GM19043 (cell line): ENCODE measurements at regions not wholly inside any gene's neighbourhood (a gene's known extent, or its start where the extent isn't known, plus 50 kb on each side); places are given as distances from the start of the nearest gene placed in this dataset.

Experiments
- ATAC-seq: cut with Tn5 transposase; IDR thresholded peaks from one replicate; pipeline ENCODE4 v1.9.1; 2021; ENCODE audit warnings: low read depth; ENCODE audit not compliant: unreplicated experiment

GRCh38 chr2:150792780-150793300 is 305.4 kb upstream of the RND3 start:
- ATAC-seq: no peak

GRCh38 chr2:150791567-150791966 is 304.1 kb upstream of the RND3 start:
- no peak for ATAC-seq

DNA sequence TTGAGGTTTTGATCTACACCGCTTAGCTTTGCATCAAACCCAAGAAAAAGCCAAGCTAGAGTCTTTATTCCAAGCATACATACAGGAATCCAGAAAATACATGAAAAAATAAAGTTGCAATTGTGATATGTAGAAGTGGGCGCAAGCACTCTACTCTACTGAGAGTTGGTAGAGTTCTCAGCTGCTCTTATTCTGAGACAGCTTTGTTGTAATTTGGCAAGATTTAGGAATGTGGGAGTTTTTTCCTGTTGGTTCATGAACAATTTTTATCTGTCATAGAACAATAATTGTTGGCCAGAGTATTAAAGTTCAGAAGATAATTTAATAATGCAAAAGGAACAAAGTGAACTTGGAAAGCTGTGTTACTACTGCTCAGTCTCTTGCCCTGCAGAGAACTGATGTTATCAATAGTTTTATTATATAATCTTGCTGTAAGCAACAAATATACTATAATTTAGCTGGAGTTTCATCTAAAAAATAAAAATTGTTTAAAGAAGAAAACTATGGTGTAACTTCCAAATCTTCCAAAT is 302.0 kb upstream of the RND3 start:
- no peak for ATAC-seq

GRCh38 chr2:150788426-150789140 is 301.1 kb upstream of the RND3 start:
- no peak for ATAC-seq

GRCh38 chr2:150787353-150788093 is 300.1 kb upstream of the RND3 start:
- no peak for ATAC-seq

- ATAC-seq: no peak
Measured at GRCh38 chr2:150784389-150784788, 296.9 kb upstream of the RND3 start.

DNA sequence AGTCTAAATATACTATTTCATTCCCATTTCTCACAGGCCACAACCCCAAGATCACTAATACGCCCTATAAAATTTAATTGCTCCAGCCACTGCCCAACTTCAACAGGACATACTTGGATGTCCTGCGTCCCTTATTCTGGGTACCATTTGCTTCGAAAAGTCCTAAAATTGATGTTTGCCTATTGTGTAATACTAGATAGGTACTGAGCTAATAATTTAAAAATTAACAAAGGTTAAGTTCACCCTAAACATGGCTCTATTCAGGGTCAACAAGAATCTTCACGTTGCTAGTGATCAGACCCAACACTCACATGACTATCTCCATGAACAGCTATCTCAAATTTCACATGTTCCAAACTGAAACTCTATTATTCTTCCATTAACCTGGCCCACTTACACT is 296.4 kb upstream of the RND3 start:
- no peak for ATAC-seq

- no peak for ATAC-seq
Measured at GRCh38 chr2:150783015-150783414, 295.5 kb upstream of the RND3 start.

- no peak for ATAC-seq
Measured at GRCh38 chr2:150782613-150783012, 295.1 kb upstream of the RND3 start.

- no peak for ATAC-seq
Measured at GRCh38 chr2:150781142-150781541, 293.7 kb upstream of the RND3 start.

DNA sequence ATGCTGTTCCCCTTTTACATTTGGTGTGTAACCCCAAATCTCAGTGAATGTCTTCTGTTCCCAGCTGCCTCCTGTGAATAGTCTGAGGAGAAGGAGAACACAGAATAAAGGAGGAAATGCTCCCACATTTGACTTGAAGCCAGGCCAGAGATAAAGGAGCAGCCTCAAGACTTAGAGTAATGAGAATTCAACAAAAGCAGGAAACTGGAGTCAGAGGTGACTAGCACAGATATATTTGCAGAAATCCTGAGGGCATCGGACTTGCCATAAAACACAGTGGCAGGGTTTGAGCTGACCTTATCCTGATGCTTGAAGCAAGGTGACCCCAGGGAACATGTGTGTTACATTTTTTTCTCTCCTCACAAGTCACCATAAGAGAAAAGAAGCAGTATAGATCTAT is 291.4 kb upstream of the RND3 start:
- ATAC-seq: no peak

DNA sequence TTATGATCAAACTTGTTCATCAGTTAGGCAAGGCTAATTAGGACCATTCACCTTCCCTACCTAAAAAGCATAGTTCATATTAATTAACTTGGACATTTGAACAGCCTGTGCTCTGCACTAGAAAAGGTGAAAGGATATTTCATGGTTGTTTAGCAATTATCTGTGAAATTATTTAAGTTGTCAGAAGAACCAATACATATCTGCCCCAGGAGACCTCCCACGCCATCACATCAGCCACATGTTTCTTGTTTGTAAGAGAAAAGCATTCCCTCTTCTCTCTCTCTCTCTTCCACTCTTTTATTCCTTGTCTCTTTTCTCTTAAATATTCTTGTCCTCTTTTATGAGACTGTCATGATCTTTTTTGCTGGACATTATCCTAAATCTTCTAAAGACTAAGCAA is 282.0 kb upstream of the RND3 start:
- ATAC-seq: no peak

GRCh38 chr2:150767991-150768746 is 280.7 kb upstream of the RND3 start:
- no peak for ATAC-seq

- no peak for ATAC-seq
Measured at GRCh38 chr2:150762571-150762970, 275.1 kb upstream of the RND3 start.

- ATAC-seq: no peak
Measured at GRCh38 chr2:150759531-150759930, 272.1 kb upstream of the RND3 start.

DNA sequence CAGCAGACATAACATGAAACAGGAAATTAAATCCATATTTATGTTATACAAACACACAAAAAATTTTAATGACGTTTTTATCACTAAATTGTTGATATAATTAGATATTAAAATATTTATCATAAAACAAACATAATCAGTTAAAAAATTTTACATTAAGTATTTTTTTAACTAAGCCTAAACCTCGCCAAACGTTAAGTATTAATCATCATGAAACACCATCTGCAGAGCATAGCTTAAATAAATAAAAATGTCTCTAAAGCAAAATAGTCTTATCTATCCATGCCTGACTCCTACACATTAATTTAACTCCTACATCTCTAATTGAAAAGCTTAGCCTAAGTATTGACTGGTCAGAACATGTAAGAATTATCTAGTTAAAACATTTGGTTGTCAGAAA is 271.6 kb upstream of the RND3 start:
- ATAC-seq: no peak

DNA sequence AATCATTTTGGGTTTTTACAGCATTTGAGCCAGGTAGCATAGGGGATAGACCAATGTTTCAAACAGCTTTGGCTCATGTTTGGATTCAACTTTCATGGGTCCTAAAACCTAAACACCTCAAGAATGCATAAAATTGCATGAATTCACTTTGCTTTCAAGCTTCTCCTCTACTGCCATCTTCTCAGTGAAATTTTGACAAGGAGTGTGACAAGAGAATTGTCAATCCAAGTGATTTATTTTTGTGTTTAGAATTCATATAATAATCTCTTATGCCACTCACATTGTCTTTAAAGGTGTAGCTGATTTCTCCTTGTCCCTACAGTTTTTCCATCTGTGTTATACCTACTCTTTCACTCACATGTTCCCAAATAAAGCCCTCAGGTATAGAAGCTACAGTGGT is 264.8 kb upstream of the RND3 start:
- no peak for ATAC-seq

- no peak for ATAC-seq
Measured at GRCh38 chr2:150750720-150751119, 263.3 kb upstream of the RND3 start.

- no peak for ATAC-seq
Measured at GRCh38 chr2:150742094-150742493, 254.6 kb upstream of the RND3 start.

GRCh38 chr2:150735894-150736498 is 248.5 kb upstream of the RND3 start:
- no peak for ATAC-seq
